ENCODE measurements at regions not wholly inside any gene's neighbourhood (a gene's known extent, or its start where the extent isn't known, plus 50 kb on each side); places are given as distances from the start of the nearest gene placed in this dataset.

GRCh38 chr7:159226011-159226702, 81.5 kb upstream of the VIPR2 start:
- no peak for TF ChIP-seq CTCF (conservative IDR thresholded peaks at IDR 0.05; ENCODE audit: low read length)
- no peak for TF ChIP-seq EZH2phosphoT487 (IDR thresholded peaks at IDR 0.05; ENCODE audit: borderline replicate concordance, low read depth, low read length)
